ENCODE measurements at regions not wholly inside any gene's neighbourhood (a gene's known extent, or its start where the extent isn't known, plus 50 kb on each side); places are given as distances from the start of the nearest gene placed in this dataset.

- TF ChIP-seq, protein P1, sequence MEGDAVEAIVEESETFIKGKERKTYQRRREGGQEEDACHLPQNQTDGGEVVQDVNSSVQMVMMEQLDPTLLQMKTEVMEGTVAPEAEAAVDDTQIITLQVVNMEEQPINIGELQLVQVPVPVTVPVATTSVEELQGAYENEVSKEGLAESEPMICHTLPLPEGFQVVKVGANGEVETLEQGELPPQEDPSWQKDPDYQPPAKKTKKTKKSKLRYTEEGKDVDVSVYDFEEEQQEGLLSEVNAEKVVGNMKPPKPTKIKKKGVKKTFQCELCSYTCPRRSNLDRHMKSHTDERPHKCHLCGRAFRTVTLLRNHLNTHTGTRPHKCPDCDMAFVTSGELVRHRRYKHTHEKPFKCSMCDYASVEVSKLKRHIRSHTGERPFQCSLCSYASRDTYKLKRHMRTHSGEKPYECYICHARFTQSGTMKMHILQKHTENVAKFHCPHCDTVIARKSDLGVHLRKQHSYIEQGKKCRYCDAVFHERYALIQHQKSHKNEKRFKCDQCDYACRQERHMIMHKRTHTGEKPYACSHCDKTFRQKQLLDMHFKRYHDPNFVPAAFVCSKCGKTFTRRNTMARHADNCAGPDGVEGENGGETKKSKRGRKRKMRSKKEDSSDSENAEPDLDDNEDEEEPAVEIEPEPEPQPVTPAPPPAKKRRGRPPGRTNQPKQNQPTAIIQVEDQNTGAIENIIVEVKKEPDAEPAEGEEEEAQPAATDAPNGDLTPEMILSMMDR (IDR thresholded peaks at IDR 0.05), result no peak
- ATAC-seq (ENCODE audit: low FRiP score), result no peak
- no peak for DNase-seq (ENCODE audit: low spot score)
Measured at GRCh38 chr22:27454807-27455450, 346.6 kb downstream of the MN1 start.

DNA sequence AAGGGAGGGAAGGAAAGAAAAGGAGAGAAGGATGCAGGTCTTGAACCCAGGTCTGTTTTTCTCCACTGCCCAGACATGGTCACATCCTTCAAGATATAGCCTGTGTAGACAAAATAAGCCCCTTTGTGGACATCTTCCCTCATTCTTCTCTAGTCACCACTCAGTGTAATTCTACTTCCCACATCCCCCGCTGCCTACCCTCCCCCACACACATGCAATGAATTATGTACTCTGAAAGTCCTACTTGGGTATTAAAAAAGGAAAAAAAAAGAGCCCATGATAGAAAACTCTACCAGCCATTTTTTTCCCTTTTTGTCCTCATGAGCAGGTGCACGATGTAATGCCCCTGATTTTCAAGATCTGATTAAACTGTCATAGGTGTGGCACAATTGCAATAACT is 346.0 kb downstream of the MN1 start:
- TF ChIP-seq, protein P1 (IDR thresholded peaks at IDR 0.05), result no peak
- ATAC-seq (ENCODE audit: low FRiP score) (no peak), DNase-seq (ENCODE audit: low spot score) (no peak)

DNA sequence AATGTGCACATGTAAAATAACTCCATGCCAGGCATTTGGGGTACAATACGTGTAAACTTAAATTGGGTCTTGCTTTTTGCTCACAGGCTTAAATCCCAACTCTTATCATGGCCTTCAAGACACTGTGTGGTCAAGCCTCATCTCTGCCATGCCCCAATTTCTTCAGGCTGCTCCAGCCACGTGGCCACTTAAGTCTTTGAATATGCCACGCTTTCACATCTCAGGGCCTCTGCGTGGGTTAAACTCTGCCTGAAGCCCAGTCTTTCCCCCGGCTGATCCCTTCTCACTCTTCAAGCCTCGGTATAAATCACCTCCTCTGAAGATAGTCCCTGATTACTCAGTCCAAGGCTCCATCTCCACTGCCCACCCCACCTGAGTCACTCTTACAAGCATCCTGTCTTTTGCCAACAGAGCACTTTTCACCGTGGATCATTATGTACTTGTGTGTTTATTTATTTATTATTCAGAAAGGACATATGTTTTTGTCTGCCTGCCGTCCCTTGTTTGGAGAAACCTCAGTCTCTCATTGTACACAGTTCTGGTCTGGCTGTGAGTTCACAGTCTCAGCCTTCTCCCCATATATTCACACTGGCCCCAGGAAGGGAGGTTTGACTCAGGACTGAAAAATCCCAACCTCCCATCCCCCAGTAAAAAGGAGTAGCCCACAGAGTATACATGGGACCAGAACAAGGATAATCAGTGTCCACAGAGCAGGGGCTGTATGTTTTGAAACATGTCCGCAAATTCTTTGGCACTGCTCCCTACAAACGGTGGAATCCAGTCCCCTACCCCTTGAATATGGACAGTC is 344.7 kb downstream of the MN1 start:
- DNase-seq (ENCODE audit: low spot score) (no peak), ATAC-seq (ENCODE audit: low FRiP score) (peak; percentile 90)
- TF ChIP-seq, protein P1 (IDR thresholded peaks at IDR 0.05), result no peak

DNA sequence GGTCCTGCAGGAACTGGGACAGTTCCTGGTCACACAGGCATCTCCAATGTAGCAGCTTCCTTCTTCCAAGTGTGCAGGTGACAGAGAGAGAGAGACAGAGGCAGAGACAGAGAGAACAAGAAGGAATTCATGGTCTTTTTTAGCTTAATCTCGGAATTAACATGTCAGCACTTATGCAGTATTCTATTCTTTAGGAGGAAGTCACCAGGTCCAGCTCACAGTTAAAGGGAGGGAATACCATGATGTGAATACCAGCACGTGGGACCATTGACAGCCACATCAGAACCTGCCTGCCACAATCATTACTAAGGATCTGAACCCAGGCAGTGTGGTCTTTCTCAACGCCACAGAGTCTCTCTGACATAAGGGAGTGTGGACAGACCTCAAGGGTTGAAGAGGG is 341.6 kb downstream of the MN1 start:
- TF ChIP-seq, protein P1 (IDR thresholded peaks at IDR 0.05), result no peak
- DNase-seq (ENCODE audit: low spot score) (no peak), ATAC-seq (ENCODE audit: low FRiP score) (no peak)

DNA sequence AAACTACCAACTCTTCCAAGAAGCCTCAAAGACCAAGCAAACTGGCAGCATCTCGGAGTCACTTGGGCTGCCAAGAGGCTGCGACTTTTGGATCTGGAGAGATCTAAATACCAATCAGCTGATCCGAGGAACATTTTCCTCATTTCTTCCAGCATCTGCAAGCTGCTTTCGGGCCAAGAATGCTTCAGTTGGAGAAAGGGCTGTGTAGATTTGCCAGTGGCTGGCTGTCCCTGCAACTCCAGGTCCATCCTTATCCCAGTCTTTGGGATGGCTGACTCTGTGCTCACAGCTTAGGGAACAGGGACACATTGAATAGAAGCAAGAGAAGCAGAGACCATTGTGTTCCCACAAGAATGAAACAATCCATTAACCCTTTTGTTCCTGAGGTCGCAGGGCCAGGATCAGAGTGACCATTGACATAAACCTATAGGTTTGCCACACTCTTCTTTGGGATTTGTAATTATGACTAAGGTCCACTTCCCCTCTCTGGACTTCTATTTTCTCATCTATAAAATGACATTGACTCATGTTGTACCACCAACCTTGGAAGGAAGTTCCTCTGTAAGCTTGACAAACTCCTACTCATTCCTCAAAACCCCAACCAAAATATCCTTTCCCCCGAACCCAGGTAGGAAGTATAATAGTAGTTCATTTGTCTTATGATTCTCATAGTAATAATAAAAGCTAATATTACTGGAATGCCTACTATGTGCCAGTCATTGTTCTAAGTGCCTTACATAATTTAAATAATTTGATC is 340.8 kb downstream of the MN1 start:
- ATAC-seq (ENCODE audit: low FRiP score) (no peak), DNase-seq (ENCODE audit: low spot score) (no peak)

GRCh38 chr22:27461470-27461869 is 340.1 kb downstream of the MN1 start:
- no peak for DNase-seq (ENCODE audit: low spot score)
- TF ChIP-seq, protein P1 (IDR thresholded peaks at IDR 0.05), result no peak
- ATAC-seq (ENCODE audit: low FRiP score), result no peak

More for the DNA sequence above, 340.8 kb downstream of the MN1 start:
- TF ChIP-seq, protein P1 (IDR thresholded peaks at IDR 0.05), result no peak
